ENCODE measurements at regions not wholly inside any gene's neighbourhood (a gene's known extent, or its start where the extent isn't known, plus 50 kb on each side); places are given as distances from the start of the nearest gene placed in this dataset.

DNA sequence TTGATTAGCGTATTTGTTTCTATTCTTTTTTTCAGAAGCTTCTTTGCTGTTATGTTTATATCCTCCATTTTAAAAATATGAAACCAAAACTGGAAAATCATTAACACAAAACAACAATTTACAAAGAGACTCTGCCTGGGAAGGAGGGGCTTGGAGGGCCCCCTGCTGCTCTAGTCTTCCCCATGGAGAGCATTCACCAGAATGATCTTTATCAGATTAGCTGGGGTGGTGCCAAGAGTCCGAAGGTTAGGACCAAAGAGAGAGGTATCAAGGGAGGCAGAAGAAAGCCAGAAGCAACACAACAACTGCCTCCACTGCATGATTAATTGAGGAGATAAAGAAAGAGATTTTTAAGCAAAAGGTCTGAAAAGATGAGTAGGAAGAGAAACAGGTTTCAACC lies 218.6 kb downstream of the IRS1 start:
- no peak for TF ChIP-seq EZH2 (IDR thresholded peaks at IDR 0.05; ENCODE audit: borderline replicate concordance, low read depth, low read length, poor library complexity, severe bottlenecking)
- TF ChIP-seq, protein P1, sequence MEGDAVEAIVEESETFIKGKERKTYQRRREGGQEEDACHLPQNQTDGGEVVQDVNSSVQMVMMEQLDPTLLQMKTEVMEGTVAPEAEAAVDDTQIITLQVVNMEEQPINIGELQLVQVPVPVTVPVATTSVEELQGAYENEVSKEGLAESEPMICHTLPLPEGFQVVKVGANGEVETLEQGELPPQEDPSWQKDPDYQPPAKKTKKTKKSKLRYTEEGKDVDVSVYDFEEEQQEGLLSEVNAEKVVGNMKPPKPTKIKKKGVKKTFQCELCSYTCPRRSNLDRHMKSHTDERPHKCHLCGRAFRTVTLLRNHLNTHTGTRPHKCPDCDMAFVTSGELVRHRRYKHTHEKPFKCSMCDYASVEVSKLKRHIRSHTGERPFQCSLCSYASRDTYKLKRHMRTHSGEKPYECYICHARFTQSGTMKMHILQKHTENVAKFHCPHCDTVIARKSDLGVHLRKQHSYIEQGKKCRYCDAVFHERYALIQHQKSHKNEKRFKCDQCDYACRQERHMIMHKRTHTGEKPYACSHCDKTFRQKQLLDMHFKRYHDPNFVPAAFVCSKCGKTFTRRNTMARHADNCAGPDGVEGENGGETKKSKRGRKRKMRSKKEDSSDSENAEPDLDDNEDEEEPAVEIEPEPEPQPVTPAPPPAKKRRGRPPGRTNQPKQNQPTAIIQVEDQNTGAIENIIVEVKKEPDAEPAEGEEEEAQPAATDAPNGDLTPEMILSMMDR (conservative IDR thresholded peaks at IDR 0.05; ENCODE audit: low read depth, low read length), result no peak

Measured in A673 (cell line).